Motor neuron (in vitro differentiated cells): ENCODE measurements at regions not wholly inside any gene's neighbourhood (a gene's known extent, or its start where the extent isn't known, plus 50 kb on each side); places are given as distances from the start of the nearest gene placed in this dataset.

Experiments
- ATAC-seq, 8 experiments: fragments of 200-7000 bp; cut with Tn5 transposase; replicated peaks in 6 of 8; 2 replicates each; pipeline ENCODE4 v1.8.0; 2021; ENCODE audit warnings: mild to moderate bottlenecking in 8 of 8, moderate library complexity in 8 of 8
- H3K27ac ChIP-seq, 2 donors: fragments of 250-450 bp; sonication (Bioruptor Pico); 2 replicates each; pipeline ENCODE4 v1.9.0; 2021; ENCODE audit warnings: antibody characterized with exemption in 2 of 2, mild to moderate bottlenecking in 2 of 2, moderate library complexity in 1 of 2
- H3K4me1 ChIP-seq, 2 donors: fragments of 250-450 bp; sonication (Bioruptor Pico); replicated peaks in 1 of 2; 2 replicates each; pipeline ENCODE4 v1.6.1; 2021; ENCODE audit warnings: antibody characterized with exemption in 2 of 2, mild to moderate bottlenecking in 2 of 2, moderate library complexity in 1 of 2
- H3K4me3 ChIP-seq, 5 donors: fragments of 250-450 bp; sonication (Bioruptor Pico); 2 replicates each; pipeline ENCODE4 v1.9.0; 2021; ENCODE audit warnings: antibody characterized with exemption in 5 of 5, mild to moderate bottlenecking in 5 of 5, moderate library complexity in 4 of 5
- WGBS, 10 experiments: fragments of 450-650 bp; shearing (Covaris generic); methylation state at CpG; one replicate each; pipeline ENCODE4 v1.0.0; 2022; 5-methylcytosine and 5-hydroxymethylcytosine counted together
- in situ Hi-C, 9 experiments: fragments of 400-800 bp; cut with MboI; loops; one replicate each; pipeline ENCODE4 v1.15.0; 2021; ENCODE audit warnings: low sequenced_read_pairs in 9 of 9, low pct_unique_long_range_greater_than_20kb in 2 of 9; ENCODE audit not compliant: unreplicated experiment in 9 of 9

GRCh38 chr4:158018221-158018830, 154.5 kb downstream of the GASK1B start:
- no peak overlapping the region for H3K4me3 ChIP-seq
- WGBS, 10 experiments = 0 to 43% (median 11%) methylated on average over 1 of the region's 1 CpG; no CpG with 5 or more reads in 3 of the 10 experiments
- ATAC-seq = peak in 5 of 8 experiments; percentile 68 to 84 (median 82)
- H3K27ac ChIP-seq = no peak overlapping the region
- in situ Hi-C loops = loop anchor here in 1 of 9 experiments (25.0 kb wide), 1 partner anchor 594 kb away; no protein-coding TSS in a partner anchor
- peaks cover 29 to 41% of the 10 kb centered on the region in 2 donors for H3K4me1 ChIP-seq

GRCh38 chr4:158016511-158016910, 156.3 kb downstream of the GASK1B start:
- H3K4me1 ChIP-seq = peaks cover 29 to 38% of the 10 kb centered on the region in 2 donors
- WGBS, 10 experiments = 80 to 100% (median 100%) methylated on average over 1 of the region's 1 CpG; no CpG with 5 or more reads in 4 of the 10 experiments
- H3K4me3 ChIP-seq = no peak overlapping the region
- ATAC-seq = no peak
- in situ Hi-C loops = loop anchor here in 1 of 9 experiments (25.0 kb wide), 1 partner anchor 596 kb away; no protein-coding TSS in a partner anchor
- H3K27ac ChIP-seq = no peak overlapping the region

- in situ Hi-C loops = loop anchor here in 1 of 9 experiments (25.0 kb wide), 1 partner anchor 597 kb away; no protein-coding TSS in a partner anchor
- Histone ChIP-seq H3K4me3 (no peak overlapping the region), H3K27ac (no peak overlapping the region), H3K4me1 (peaks cover 18 to 26% of the 10 kb centered on the region in 2 donors)
- WGBS, 10 experiments = 5 to 90% (median 58%) methylated on average over 1 to 3 of the region's 3 CpGs
- ATAC-seq = peak in 3 of 8 experiments; percentile 42 to 71 (median 68)
Observed at GRCh38 chr4:158015241-158015640, 157.6 kb downstream of the GASK1B start.

- no peak for ATAC-seq
- in situ Hi-C loops = loop anchor here in 1 of 9 experiments (25.0 kb wide), 1 partner anchor 598 kb away; no protein-coding TSS in a partner anchor
- H3K27ac ChIP-seq = no peak overlapping the region
- H3K4me1 ChIP-seq = peaks cover 8 to 12% of the 10 kb centered on the region in 2 donors
- no peak overlapping the region for H3K4me3 ChIP-seq
Observed at GRCh38 chr4:158013858-158014257, 159.0 kb downstream of the GASK1B start.

GRCh38 chr4:158010361-158010760, 162.5 kb downstream of the GASK1B start:
- Histone ChIP-seq H3K4me1 (no peaks in the 10 kb centered on the region), H3K4me3 (no peak overlapping the region), H3K27ac (no peak overlapping the region)
- 8 to 76% (median 63%) methylated on average over 1 to 5 of the region's 5 CpGs; no CpG with 5 or more reads in 2 of the 10 experiments for WGBS, 10 experiments
- in situ Hi-C loops = loop anchor here in 1 of 9 experiments (25.0 kb wide), 1 partner anchor 602 kb away; no protein-coding TSS in a partner anchor
- peak in 3 of 8 experiments; percentile 50 to 60 (median 52) for ATAC-seq

GRCh38 chr4:158008551-158009218, 164.1 kb downstream of the GASK1B start:
- Histone ChIP-seq H3K4me1 (no peaks in the 10 kb centered on the region), H3K27ac (no peak overlapping the region), H3K4me3 (no peak overlapping the region)
- ATAC-seq = no peak
- in situ Hi-C loops = loop anchor here in 1 of 9 experiments (25.0 kb wide), 1 partner anchor 604 kb away; no protein-coding TSS in a partner anchor
- 83 to 100% (median 98%) methylated on average over 1 to 6 of the region's 6 CpGs; no CpG with 5 or more reads in 2 of the 10 experiments for WGBS, 10 experiments

GRCh38 chr4:158007566-158007965, 165.3 kb downstream of the GASK1B start:
- ATAC-seq = no peak
- WGBS, 10 experiments = 40 to 100% (median 91%) methylated on average over 1 to 3 of the region's 3 CpGs

GRCh38 chr4:158006990-158007389, 165.8 kb downstream of the GASK1B start:
- no peak overlapping the region for H3K27ac ChIP-seq
- no peak overlapping the region for H3K4me3 ChIP-seq
- H3K4me1 ChIP-seq = no peaks in the 10 kb centered on the region
- ATAC-seq = no peak
- in situ Hi-C loops = loop anchor here in 1 of 9 experiments (25.0 kb wide), 1 partner anchor 605 kb away; no protein-coding TSS in a partner anchor

More at GRCh38 chr4:158007566-158007965, 165.3 kb downstream of the GASK1B start:
- Histone ChIP-seq H3K27ac (no peak overlapping the region), H3K4me3 (no peak overlapping the region), H3K4me1 (no peaks in the 10 kb centered on the region)
- in situ Hi-C loops = loop anchor here in 1 of 9 experiments (25.0 kb wide), 1 partner anchor 605 kb away; no protein-coding TSS in a partner anchor

- in situ Hi-C loops = loop anchor here in 1 of 9 experiments (25.0 kb wide), 1 partner anchor 607 kb away; no protein-coding TSS in a partner anchor
- no peak for ATAC-seq
- WGBS, 10 experiments = 43 to 100% (median 85%) methylated on average over 1 to 2 of the region's 2 CpGs; no CpG with 5 or more reads in 4 of the 10 experiments
- no peak overlapping the region for H3K4me3 ChIP-seq
- H3K27ac ChIP-seq = no peak overlapping the region
- no peaks in the 10 kb centered on the region for H3K4me1 ChIP-seq
Observed at GRCh38 chr4:158005021-158005420, 167.8 kb downstream of the GASK1B start.

- WGBS, 10 experiments = 53 to 89% (median 71%) methylated on average over 1 to 5 of the region's 5 CpGs
- no peak for ATAC-seq
- no peak overlapping the region for H3K4me3 ChIP-seq
- H3K4me1 ChIP-seq = no peaks in the 10 kb centered on the region
- no peak overlapping the region for H3K27ac ChIP-seq
- in situ Hi-C loops = loop anchor here in 1 of 9 experiments (25.0 kb wide), 1 partner anchor 608 kb away; no protein-coding TSS in a partner anchor
Observed at GRCh38 chr4:158004101-158004500, 168.7 kb downstream of the GASK1B start.

GRCh38 chr4:158003212-158003611, 169.6 kb downstream of the GASK1B start:
- H3K4me1 ChIP-seq = no peaks in the 10 kb centered on the region
- in situ Hi-C loops = loop anchor here in 1 of 9 experiments (25.0 kb wide), 1 partner anchor 609 kb away; no protein-coding TSS in a partner anchor
- no peak for ATAC-seq
- H3K27ac ChIP-seq = no peak overlapping the region
- no peak overlapping the region for H3K4me3 ChIP-seq

- in situ Hi-C loops = loop anchor here in 1 of 9 experiments (25.0 kb wide), 1 partner anchor 610 kb away; no protein-coding TSS in a partner anchor
- no peak for ATAC-seq
- peaks cover 0 to 4% of the 10 kb centered on the region in 2 donors for H3K4me1 ChIP-seq
- WGBS, 10 experiments = 56 to 100% (median 90%) methylated on average over 1 of the region's 1 CpG; no CpG with 5 or more reads in 4 of the 10 experiments
- H3K27ac ChIP-seq = no peak overlapping the region
- no peak overlapping the region for H3K4me3 ChIP-seq
Observed at GRCh38 chr4:158002173-158002572, 170.7 kb downstream of the GASK1B start.

GRCh38 chr4:158001756-158002155, 171.1 kb downstream of the GASK1B start:
- H3K27ac ChIP-seq = no peak overlapping the region
- H3K4me3 ChIP-seq = no peak overlapping the region
- 20 to 100% (median 87%) methylated on average over 1 to 2 of the region's 2 CpGs; no CpG with 5 or more reads in 1 of the 10 experiments for WGBS, 10 experiments
- no peak for ATAC-seq
- in situ Hi-C loops = loop anchor here in 1 of 9 experiments (25.0 kb wide), 1 partner anchor 611 kb away; no protein-coding TSS in a partner anchor
- H3K4me1 ChIP-seq = peaks cover 0 to 8% of the 10 kb centered on the region in 2 donors
